GM23248 (cell line): ENCODE measurements at regions not wholly inside any gene's neighbourhood (a gene's known extent, or its start where the extent isn't known, plus 50 kb on each side); places are given as distances from the start of the nearest gene placed in this dataset.

Source experiments
- EZH2 ChIP-seq: fragments of 200-600 bp; sonication (generic); IDR thresholded peaks from 2 replicates; pipeline ENCODE4 v1.6.1; 2018; ENCODE audit warnings: antibody characterized with exemption, mild to moderate bottlenecking; ENCODE audit not compliant: insufficient read depth, poor library complexity, severe bottlenecking
- EZH2phosphoT487 ChIP-seq: fragments of 200-600 bp; sonication (generic); IDR thresholded peaks from 2 replicates; pipeline ENCODE4 v1.6.1; 2018; ENCODE audit warnings: antibody characterized with exemption, moderate library complexity, mild to moderate bottlenecking, low read depth; ENCODE audit not compliant: insufficient read depth

- TF ChIP-seq EZH2 (no peak), EZH2phosphoT487 (no peak)
Observed at GRCh38 chr11:15865212-15865987, 490.9 kb downstream of the SOX6 start.
